BLaER1 treated with 17β-estradiol and CSF1 and Interleukin-3, amounts not matched to agents 10 nM and 100 nM (cell line): ENCODE measurements at regions not wholly inside any gene's neighbourhood (a gene's known extent, or its start where the extent isn't known, plus 50 kb on each side); places are given as distances from the start of the nearest gene placed in this dataset.

Source experiments
- H3K27ac ChIP-seq, 11 experiments: shearing (Covaris generic); formaldehyde crosslinking; 2 replicates each; pipeline ENCODE4 v1.8.1; 2022
- H3K27me3 ChIP-seq, 11 experiments: shearing (Covaris generic); formaldehyde crosslinking; 2 replicates each; pipeline ENCODE4 v1.8.1; 2022
- H3K36me3 ChIP-seq, 11 experiments: shearing (Covaris generic); formaldehyde crosslinking; 2 replicates each; pipeline ENCODE4 v1.8.1; 2022
- H3K4me1 ChIP-seq, 10 experiments: shearing (Covaris generic); formaldehyde crosslinking; 2 replicates each; pipeline ENCODE4 v1.8.1; 2022
- H3K4me2 ChIP-seq, 11 experiments: shearing (Covaris generic); formaldehyde crosslinking; 2 replicates each; pipeline ENCODE4 v1.8.1; 2022
- H3K4me3 ChIP-seq, 10 experiments: shearing (Covaris generic); formaldehyde crosslinking; 2 replicates each; pipeline ENCODE4 v1.8.1; 2022
- H3K9ac ChIP-seq, 11 experiments: shearing (Covaris generic); formaldehyde crosslinking; 2 replicates each; pipeline ENCODE4 v1.8.1; 2022
- H3K9me3 ChIP-seq, 11 experiments: shearing (Covaris generic); formaldehyde crosslinking; replicated peaks in 1 of 11; 2 replicates each; pipeline ENCODE4 v1.8.1; 2022
- H4K20me1 ChIP-seq, 11 experiments: shearing (Covaris generic); formaldehyde crosslinking; 2 replicates each; pipeline ENCODE4 v1.8.1; 2022
- Cebpa-rat ChIP-seq, 11 experiments: shearing (Covaris generic); IDR thresholded peaks; 2 replicates each; pipeline ENCODE4 v1.8.1; 2022

GRCh38 chr6:101058296-101058695, 177.2 kb upstream of the ASCC3 start:
- Histone ChIP-seq H3K4me1 (no peaks in the 10 kb centered on the region), H3K27me3 (no peaks in the 10 kb centered on the region), H3K4me3 (no peak overlapping the region), H3K9ac (no peak overlapping the region), H3K36me3 (no peaks in the 10 kb centered on the region), H3K27ac (no peak overlapping the region), H4K20me1 (no peaks in the 10 kb centered on the region), H3K4me2 (no peak overlapping the region), H3K9me3 (peaks cover 0 to 22% (median 15%) of the 10 kb centered on the region in 11 experiments; a peak in 14 of 22 replicates)
- TF ChIP-seq Cebpa-rat (IDR thresholded peaks at IDR 0.05) = no peak

- Histone ChIP-seq H4K20me1 (no peaks in the 10 kb centered on the region), H3K27ac (no peak overlapping the region), H3K4me2 (no peak overlapping the region), H3K27me3 (no peaks in the 10 kb centered on the region), H3K9me3 (peaks cover 6 to 28% (median 15%) of the 10 kb centered on the region in 11 experiments; a peak in 14 of 22 replicates), H3K36me3 (no peaks in the 10 kb centered on the region), H3K4me1 (no peaks in the 10 kb centered on the region), H3K9ac (no peak overlapping the region), H3K4me3 (no peak overlapping the region)
- TF ChIP-seq Cebpa-rat (IDR thresholded peaks at IDR 0.05) = no peak
Observed at GRCh38 chr6:101066481-101066880, 185.4 kb upstream of the ASCC3 start.

- no peaks in the 10 kb centered on the region for H3K36me3 ChIP-seq
- H3K4me3 ChIP-seq = no peak overlapping the region
- no peaks in the 10 kb centered on the region for H3K27me3 ChIP-seq
- no peak overlapping the region for H3K4me2 ChIP-seq
- no peak overlapping the region for H3K27ac ChIP-seq
- no peak for TF ChIP-seq Cebpa-rat (IDR thresholded peaks at IDR 0.05)
- H3K9me3 ChIP-seq = peaks cover 6 to 33% (median 15%) of the 10 kb centered on the region in 11 experiments; a peak in 14 of 22 replicates
- H3K4me1 ChIP-seq = no peaks in the 10 kb centered on the region
- no peaks in the 10 kb centered on the region for H4K20me1 ChIP-seq
- no peak overlapping the region for H3K9ac ChIP-seq
Observed at GRCh38 chr6:101069191-101069795, 188.2 kb upstream of the ASCC3 start.

GRCh38 chr6:101070044-101070608, 189.0 kb upstream of the ASCC3 start:
- H3K36me3 ChIP-seq = no peaks in the 10 kb centered on the region
- peaks cover 6 to 33% (median 15%) of the 10 kb centered on the region in 11 experiments; a peak in 14 of 22 replicates for H3K9me3 ChIP-seq
- no peak overlapping the region for H3K4me2 ChIP-seq
- no peak for TF ChIP-seq Cebpa-rat (IDR thresholded peaks at IDR 0.05)
- no peak overlapping the region for H3K4me3 ChIP-seq
- H3K27me3 ChIP-seq = no peaks in the 10 kb centered on the region
- no peaks in the 10 kb centered on the region for H4K20me1 ChIP-seq
- H3K27ac ChIP-seq = no peak overlapping the region
- H3K4me1 ChIP-seq = no peaks in the 10 kb centered on the region
- no peak overlapping the region for H3K9ac ChIP-seq

GRCh38 chr6:101077344-101077743, 196.2 kb upstream of the ASCC3 start:
- H3K4me1 ChIP-seq = no peaks in the 10 kb centered on the region
- H3K27me3 ChIP-seq = no peaks in the 10 kb centered on the region
- no peaks in the 10 kb centered on the region for H4K20me1 ChIP-seq
- no peak for TF ChIP-seq Cebpa-rat (IDR thresholded peaks at IDR 0.05)
- no peak overlapping the region for H3K4me3 ChIP-seq
- no peaks in the 10 kb centered on the region for H3K36me3 ChIP-seq
- no peak overlapping the region for H3K4me2 ChIP-seq
- H3K9me3 ChIP-seq = peaks cover 0 to 5% (median 0%) of the 10 kb centered on the region in 11 experiments; a peak in 2 of 22 replicates
- no peak overlapping the region for H3K9ac ChIP-seq
- H3K27ac ChIP-seq = no peak overlapping the region

- Histone ChIP-seq H3K36me3 (no peaks in the 10 kb centered on the region), H3K4me1 (no peaks in the 10 kb centered on the region), H4K20me1 (no peaks in the 10 kb centered on the region), H3K27ac (no peak overlapping the region), H3K27me3 (no peaks in the 10 kb centered on the region), H3K9ac (no peak overlapping the region), H3K4me2 (no peak overlapping the region), H3K9me3 (peaks cover 0 to 5% (median 0%) of the 10 kb centered on the region in 11 experiments; a peak in 2 of 22 replicates), H3K4me3 (no peak overlapping the region)
- no peak for TF ChIP-seq Cebpa-rat (IDR thresholded peaks at IDR 0.05)
Observed at GRCh38 chr6:101079696-101080270, 198.7 kb upstream of the ASCC3 start.

- no peak overlapping the region for H3K4me2 ChIP-seq
- no peak overlapping the region for H3K27ac ChIP-seq
Observed at GRCh38 chr6:101080597-101080996, 199.5 kb upstream of the ASCC3 start.

GRCh38 chr6:101083533-101084175, 202.5 kb upstream of the ASCC3 start:
- Histone ChIP-seq H3K27ac (no peak overlapping the region), H3K4me3 (no peak overlapping the region), H3K27me3 (no peaks in the 10 kb centered on the region), H3K4me2 (no peak overlapping the region), H3K9me3 (no peaks in the 10 kb centered on the region), H3K4me1 (no peaks in the 10 kb centered on the region), H3K36me3 (no peaks in the 10 kb centered on the region), H4K20me1 (no peaks in the 10 kb centered on the region), H3K9ac (no peak overlapping the region)
- no peak for TF ChIP-seq Cebpa-rat (IDR thresholded peaks at IDR 0.05)

More at GRCh38 chr6:101080597-101080996, 199.5 kb upstream of the ASCC3 start:
- Histone ChIP-seq H3K9me3 (peaks cover 0 to 5% (median 0%) of the 10 kb centered on the region in 11 experiments; a peak in 2 of 22 replicates), H3K9ac (no peak overlapping the region), H3K27me3 (no peaks in the 10 kb centered on the region), H4K20me1 (no peaks in the 10 kb centered on the region), H3K36me3 (no peaks in the 10 kb centered on the region), H3K4me3 (no peak overlapping the region), H3K4me1 (no peaks in the 10 kb centered on the region)
- no peak for TF ChIP-seq Cebpa-rat (IDR thresholded peaks at IDR 0.05)

- Histone ChIP-seq H4K20me1 (no peaks in the 10 kb centered on the region), H3K36me3 (no peaks in the 10 kb centered on the region), H3K4me3 (no peak overlapping the region), H3K27me3 (no peaks in the 10 kb centered on the region), H3K4me2 (no peak overlapping the region), H3K9me3 (peaks cover 0 to 4% (median 2%) of the 10 kb centered on the region in 11 experiments; a peak in 9 of 22 replicates), H3K27ac (no peak overlapping the region), H3K9ac (no peak overlapping the region), H3K4me1 (no peaks in the 10 kb centered on the region)
- TF ChIP-seq Cebpa-rat (IDR thresholded peaks at IDR 0.05) = no peak
Observed at GRCh38 chr6:101085327-101085726, 204.2 kb upstream of the ASCC3 start.
